HepG2 (cell line): ENCODE measurements at regions not wholly inside any gene's neighbourhood (a gene's known extent, or its start where the extent isn't known, plus 50 kb on each side); places are given as distances from the start of the nearest gene placed in this dataset.

ENCODE experiments used
- AGO2 ChIP-seq: fragments of 200-400 bp; formaldehyde crosslinking; optimal IDR thresholded peaks from 2 replicates; pipeline ENCODE3; 2017; ENCODE audit warnings: mild to moderate bottlenecking, low read depth, low read length, moderate library complexity
- CC2D1A ChIP-seq: sonication (generic); formaldehyde crosslinking; IDR thresholded peaks from 2 replicates; pipeline ENCODE4 v1.8.1; 2023; ENCODE audit warnings: mild to moderate bottlenecking, missing genetic modification reagents
- FOXK2 ChIP-seq: fragments of 450-650 bp; IDR thresholded peaks from 2 replicates; pipeline ENCODE4 v1.6.1; 2016
- GFI1 ChIP-seq: sonication (generic); formaldehyde crosslinking; IDR thresholded peaks from 2 replicates; pipeline ENCODE4 v1.5.0; 2020; ENCODE audit warnings: missing genetic modification reagents, mild to moderate bottlenecking, borderline replicate concordance
- HNF4A ChIP-seq: sonication (generic); formaldehyde crosslinking; IDR thresholded peaks from 2 replicates; pipeline ENCODE4 v1.4.0; 2020; ENCODE audit warnings: missing genetic modification reagents
- KDM6A ChIP-seq: IDR thresholded peaks from 2 replicates; pipeline ENCODE4 v1.6.1; 2016; ENCODE audit warnings: low read depth
- MEIS2 ChIP-seq: sonication (generic); formaldehyde crosslinking; IDR thresholded peaks from 2 replicates; pipeline ENCODE4 v1.9.0; 2021; ENCODE audit warnings: mild to moderate bottlenecking, missing genetic modification reagents
- MLLT10 ChIP-seq: sonication (generic); formaldehyde crosslinking; IDR thresholded peaks from 2 replicates; pipeline ENCODE4 v1.4.0; 2020; ENCODE audit warnings: missing genetic modification reagents
- NFE2L2 ChIP-seq: fragments of 150-350 bp; IDR thresholded peaks from 2 replicates; pipeline ENCODE4 v1.6.1; 2014; ENCODE audit warnings: low read length
- PAWR ChIP-seq: sonication (generic); formaldehyde crosslinking; IDR thresholded peaks from 2 replicates; pipeline ENCODE4 v1.4.0; 2020; ENCODE audit warnings: missing genetic modification reagents, mild to moderate bottlenecking, borderline replicate concordance
- SNRNP70 ChIP-seq: fragments of 200-400 bp; formaldehyde crosslinking; IDR thresholded peaks from 2 replicates; pipeline ENCODE4 v1.6.1; 2017; ENCODE audit warnings: mild to moderate bottlenecking, low read depth, low read length, moderate library complexity
- TBX2 ChIP-seq: sonication (generic); formaldehyde crosslinking; IDR thresholded peaks from 2 replicates; pipeline ENCODE4 v1.5.0; 2020; ENCODE audit warnings: missing genetic modification reagents, mild to moderate bottlenecking, borderline replicate concordance
- ZFAT ChIP-seq: sonication (generic); formaldehyde crosslinking; conservative IDR thresholded peaks from 2 replicates; pipeline ENCODE4 v1.8.1; 2023; ENCODE audit warnings: missing genetic modification reagents, inconsistent platforms
- ZNF431 ChIP-seq: sonication (generic); formaldehyde crosslinking; IDR thresholded peaks from 2 replicates; pipeline ENCODE4 v1.9.0; 2022; ENCODE audit warnings: missing genetic modification reagents, low read depth, mild to moderate bottlenecking, borderline replicate concordance
- ZNF768 ChIP-seq: sonication (generic); formaldehyde crosslinking; IDR thresholded peaks from 2 replicates; pipeline ENCODE4 v1.4.0; 2020; ENCODE audit warnings: missing genetic modification reagents
- ZNF776 ChIP-seq: sonication (generic); formaldehyde crosslinking; IDR thresholded peaks from 2 replicates; pipeline ENCODE4 v1.4.0; 2020; ENCODE audit warnings: mild to moderate bottlenecking, missing genetic modification reagents
- TF ChIP-seq, protein P1 (sequence below): sonication (generic); formaldehyde crosslinking; IDR thresholded peaks from 2 replicates; pipeline ENCODE4 v1.4.0; 2020; ENCODE audit warnings: missing genetic modification reagents
- TF ChIP-seq, protein P2 (sequence below): sonication (generic); formaldehyde crosslinking; IDR thresholded peaks from 2 replicates; pipeline ENCODE4 v1.5.0; 2020; ENCODE audit warnings: mild to moderate bottlenecking, missing genetic modification reagents, borderline replicate concordance
- TF ChIP-seq, protein P3 (sequence below): IDR thresholded peaks from 2 replicates; pipeline ENCODE4 v1.6.1; 2016
- TF ChIP-seq, protein P4 (sequence below): sonication (generic); formaldehyde crosslinking; IDR thresholded peaks from 2 replicates; pipeline ENCODE4 v1.4.0; 2020; ENCODE audit warnings: missing genetic modification reagents
- TF ChIP-seq, protein P5 (sequence below): sonication (generic); formaldehyde crosslinking; IDR thresholded peaks from 2 replicates; pipeline ENCODE4 v1.9.0; 2021; ENCODE audit warnings: missing genetic modification reagents, borderline replicate concordance
- TF ChIP-seq, protein P6 (sequence below): IDR thresholded peaks from 2 replicates; pipeline ENCODE4 v1.4.0; 2020; ENCODE audit warnings: mild to moderate bottlenecking, missing genetic modification reagents

DNA sequence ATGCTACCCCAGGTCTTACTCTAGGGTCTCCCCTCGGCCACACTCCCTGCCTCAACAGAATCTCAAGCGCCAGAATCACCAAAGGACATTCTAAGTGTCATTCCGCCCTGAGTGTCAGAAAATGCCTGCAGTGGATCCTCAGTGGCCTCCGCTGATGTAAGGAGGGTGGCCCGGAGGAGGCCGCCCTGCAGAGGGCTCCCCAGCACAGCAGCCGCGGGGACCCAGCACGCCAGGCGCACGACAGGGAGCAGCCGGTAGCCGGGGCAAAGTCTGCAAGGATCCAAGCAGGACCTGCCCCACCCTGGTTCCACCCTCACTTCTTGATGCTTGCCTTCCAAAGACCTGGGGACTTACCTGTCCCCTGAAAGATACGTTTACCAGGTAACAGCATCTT lies 54.2 kb upstream of the ID2 start (continued):
- TF ChIP-seq, protein P1, sequence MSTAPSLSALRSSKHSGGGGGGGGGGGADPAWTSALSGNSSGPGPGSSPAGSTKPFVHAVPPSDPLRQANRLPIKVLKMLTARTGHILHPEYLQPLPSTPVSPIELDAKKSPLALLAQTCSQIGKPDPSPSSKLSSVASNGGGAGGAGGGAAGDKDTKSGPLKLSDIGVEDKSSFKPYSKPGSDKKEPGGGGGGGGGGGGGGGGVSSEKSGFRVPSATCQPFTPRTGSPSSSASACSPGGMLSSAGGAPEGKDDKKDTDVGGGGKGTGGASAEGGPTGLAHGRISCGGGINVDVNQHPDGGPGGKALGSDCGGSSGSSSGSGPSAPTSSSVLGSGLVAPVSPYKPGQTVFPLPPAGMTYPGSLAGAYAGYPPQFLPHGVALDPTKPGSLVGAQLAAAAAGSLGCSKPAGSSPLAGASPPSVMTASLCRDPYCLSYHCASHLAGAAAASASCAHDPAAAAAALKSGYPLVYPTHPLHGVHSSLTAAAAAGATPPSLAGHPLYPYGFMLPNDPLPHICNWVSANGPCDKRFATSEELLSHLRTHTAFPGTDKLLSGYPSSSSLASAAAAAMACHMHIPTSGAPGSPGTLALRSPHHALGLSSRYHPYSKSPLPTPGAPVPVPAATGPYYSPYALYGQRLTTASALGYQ (CRISPR knock-in tag) = 0 out of 2 replicates have a peak, but pooled peaks have one; percentile 16
- no peak for TF ChIP-seq AGO2
- no peak for TF ChIP-seq ZNF431 (CRISPR knock-in tag)
- TF ChIP-seq KDM6A (CRISPR knock-in tag) = no peak
- TF ChIP-seq, protein P2, sequence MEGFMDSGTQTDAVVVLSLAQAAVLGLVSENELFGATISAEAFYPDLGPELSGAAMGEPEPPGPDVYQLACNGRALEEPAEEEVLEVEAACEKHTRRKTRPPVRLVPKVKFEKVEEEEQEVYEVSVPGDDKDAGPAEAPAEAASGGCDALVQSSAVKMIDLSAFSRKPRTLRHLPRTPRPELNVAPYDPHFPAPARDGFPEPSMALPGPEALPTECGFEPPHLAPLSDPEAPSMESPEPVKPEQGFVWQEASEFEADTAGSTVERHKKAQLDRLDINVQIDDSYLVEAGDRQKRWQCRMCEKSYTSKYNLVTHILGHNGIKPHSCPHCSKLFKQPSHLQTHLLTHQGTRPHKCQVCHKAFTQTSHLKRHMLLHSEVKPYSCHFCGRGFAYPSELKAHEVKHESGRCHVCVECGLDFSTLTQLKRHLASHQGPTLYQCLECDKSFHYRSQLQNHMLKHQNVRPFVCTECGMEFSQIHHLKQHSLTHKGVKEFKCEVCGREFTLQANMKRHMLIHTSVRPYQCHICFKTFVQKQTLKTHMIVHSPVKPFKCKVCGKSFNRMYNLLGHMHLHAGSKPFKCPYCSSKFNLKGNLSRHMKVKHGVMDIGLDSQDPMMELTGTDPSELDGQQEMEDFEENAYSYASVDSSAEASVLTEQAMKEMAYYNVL (CRISPR knock-in tag) = peak; percentile 43; the same call in 1 of the 2 replicates
- TF ChIP-seq TBX2 = no peak; the same call in 1 of the 2 replicates
- TF ChIP-seq ZNF776 (CRISPR knock-in tag) = no peak
- TF ChIP-seq, protein P3, sequence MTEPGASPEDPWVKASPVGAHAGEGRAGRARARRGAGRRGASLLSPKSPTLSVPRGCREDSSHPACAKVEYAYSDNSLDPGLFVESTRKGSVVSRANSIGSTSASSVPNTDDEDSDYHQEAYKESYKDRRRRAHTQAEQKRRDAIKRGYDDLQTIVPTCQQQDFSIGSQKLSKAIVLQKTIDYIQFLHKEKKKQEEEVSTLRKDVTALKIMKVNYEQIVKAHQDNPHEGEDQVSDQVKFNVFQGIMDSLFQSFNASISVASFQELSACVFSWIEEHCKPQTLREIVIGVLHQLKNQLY = peak; percentile 90
- TF ChIP-seq, protein P4, sequence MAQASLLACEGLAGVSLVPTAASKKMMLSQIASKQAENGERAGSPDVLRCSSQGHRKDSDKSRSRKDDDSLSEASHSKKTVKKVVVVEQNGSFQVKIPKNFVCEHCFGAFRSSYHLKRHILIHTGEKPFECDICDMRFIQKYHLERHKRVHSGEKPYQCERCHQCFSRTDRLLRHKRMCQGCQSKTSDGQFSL (CRISPR knock-in tag) = no peak
- TF ChIP-seq, protein P5, sequence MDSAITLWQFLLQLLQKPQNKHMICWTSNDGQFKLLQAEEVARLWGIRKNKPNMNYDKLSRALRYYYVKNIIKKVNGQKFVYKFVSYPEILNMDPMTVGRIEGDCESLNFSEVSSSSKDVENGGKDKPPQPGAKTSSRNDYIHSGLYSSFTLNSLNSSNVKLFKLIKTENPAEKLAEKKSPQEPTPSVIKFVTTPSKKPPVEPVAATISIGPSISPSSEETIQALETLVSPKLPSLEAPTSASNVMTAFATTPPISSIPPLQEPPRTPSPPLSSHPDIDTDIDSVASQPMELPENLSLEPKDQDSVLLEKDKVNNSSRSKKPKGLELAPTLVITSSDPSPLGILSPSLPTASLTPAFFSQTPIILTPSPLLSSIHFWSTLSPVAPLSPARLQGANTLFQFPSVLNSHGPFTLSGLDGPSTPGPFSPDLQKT (CRISPR knock-in tag) = no peak
- no peak for TF ChIP-seq GFI1 (CRISPR knock-in tag)
- TF ChIP-seq FOXK2 = no peak
- TF ChIP-seq SNRNP70 = no peak
- TF ChIP-seq MLLT10 (CRISPR knock-in tag) = no peak
- TF ChIP-seq ZFAT (CRISPR knock-in tag) = no peak
- TF ChIP-seq, protein P6, sequence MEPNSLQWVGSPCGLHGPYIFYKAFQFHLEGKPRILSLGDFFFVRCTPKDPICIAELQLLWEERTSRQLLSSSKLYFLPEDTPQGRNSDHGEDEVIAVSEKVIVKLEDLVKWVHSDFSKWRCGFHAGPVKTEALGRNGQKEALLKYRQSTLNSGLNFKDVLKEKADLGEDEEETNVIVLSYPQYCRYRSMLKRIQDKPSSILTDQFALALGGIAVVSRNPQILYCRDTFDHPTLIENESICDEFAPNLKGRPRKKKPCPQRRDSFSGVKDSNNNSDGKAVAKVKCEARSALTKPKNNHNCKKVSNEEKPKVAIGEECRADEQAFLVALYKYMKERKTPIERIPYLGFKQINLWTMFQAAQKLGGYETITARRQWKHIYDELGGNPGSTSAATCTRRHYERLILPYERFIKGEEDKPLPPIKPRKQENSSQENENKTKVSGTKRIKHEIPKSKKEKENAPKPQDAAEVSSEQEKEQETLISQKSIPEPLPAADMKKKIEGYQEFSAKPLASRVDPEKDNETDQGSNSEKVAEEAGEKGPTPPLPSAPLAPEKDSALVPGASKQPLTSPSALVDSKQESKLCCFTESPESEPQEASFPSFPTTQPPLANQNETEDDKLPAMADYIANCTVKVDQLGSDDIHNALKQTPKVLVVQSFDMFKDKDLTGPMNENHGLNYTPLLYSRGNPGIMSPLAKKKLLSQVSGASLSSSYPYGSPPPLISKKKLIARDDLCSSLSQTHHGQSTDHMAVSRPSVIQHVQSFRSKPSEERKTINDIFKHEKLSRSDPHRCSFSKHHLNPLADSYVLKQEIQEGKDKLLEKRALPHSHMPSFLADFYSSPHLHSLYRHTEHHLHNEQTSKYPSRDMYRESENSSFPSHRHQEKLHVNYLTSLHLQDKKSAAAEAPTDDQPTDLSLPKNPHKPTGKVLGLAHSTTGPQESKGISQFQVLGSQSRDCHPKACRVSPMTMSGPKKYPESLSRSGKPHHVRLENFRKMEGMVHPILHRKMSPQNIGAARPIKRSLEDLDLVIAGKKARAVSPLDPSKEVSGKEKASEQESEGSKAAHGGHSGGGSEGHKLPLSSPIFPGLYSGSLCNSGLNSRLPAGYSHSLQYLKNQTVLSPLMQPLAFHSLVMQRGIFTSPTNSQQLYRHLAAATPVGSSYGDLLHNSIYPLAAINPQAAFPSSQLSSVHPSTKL (CRISPR knock-in tag) = peak; percentile 78
- TF ChIP-seq HNF4A = peak; percentile 87
- TF ChIP-seq PAWR = no peak
- peak; percentile 69 for TF ChIP-seq ZNF768 (CRISPR knock-in tag)
- TF ChIP-seq NFE2L2 = no peak
- TF ChIP-seq MEIS2 (CRISPR knock-in tag) = no peak; the same call in 1 of the 2 replicates
- TF ChIP-seq CC2D1A (CRISPR knock-in tag) = no peak
